Trophoblast cell (in vitro differentiated cells and primary cell): ENCODE measurements at regions not wholly inside any gene's neighbourhood (a gene's known extent, or its start where the extent isn't known, plus 50 kb on each side); places are given as distances from the start of the nearest gene placed in this dataset.

Experiments
- DNase-seq, 2 donors: peaks; one replicate each; pipeline ENCODE4 v3.0.0-alpha.2; 2016
- H2AFZ ChIP-seq: 2 replicates; pipeline ENCODE4 v1.6.1; 2013; ENCODE audit warnings: low read length, moderate library complexity, mild to moderate bottlenecking; ENCODE audit not compliant: insufficient read depth, poor library complexity
- H2AK5ac ChIP-seq: 2 replicates; pipeline ENCODE4 v1.6.1; 2013; ENCODE audit warnings: mild to moderate bottlenecking, low read length
- H2BK120ac ChIP-seq: 2 replicates; pipeline ENCODE4 v1.6.1; 2013; ENCODE audit warnings: low read length, mild to moderate bottlenecking, moderate library complexity; ENCODE audit not compliant: insufficient read depth, poor library complexity
- H2BK12ac ChIP-seq: 2 replicates; pipeline ENCODE4 v1.6.1; 2013; ENCODE audit warnings: mild to moderate bottlenecking, low read length, moderate library complexity
- H2BK5ac ChIP-seq: 2 replicates; pipeline ENCODE4 v1.6.1; 2013; ENCODE audit warnings: low read length, low read depth, moderate library complexity, mild to moderate bottlenecking; ENCODE audit not compliant: poor library complexity
- H3K14ac ChIP-seq: 2 replicates; pipeline ENCODE4 v1.6.1; 2013; ENCODE audit warnings: mild to moderate bottlenecking, low read length
- H3K18ac ChIP-seq: 2 replicates; pipeline ENCODE4 v1.6.1; 2013; ENCODE audit warnings: mild to moderate bottlenecking, low read length
- H3K23ac ChIP-seq: 2 replicates; pipeline ENCODE4 v1.6.1; 2013; ENCODE audit warnings: low read length
- H3K27ac ChIP-seq: 2 replicates; pipeline ENCODE4 v1.5.1; 2013; ENCODE audit warnings: low read depth, mild to moderate bottlenecking, inconsistent platforms, low read length, moderate library complexity
- H3K27me3 ChIP-seq: 2 replicates; pipeline ENCODE4 v1.6.1; 2013; ENCODE audit warnings: inconsistent platforms, mild to moderate bottlenecking, low read length, moderate library complexity; ENCODE audit not compliant: insufficient read depth
- H3K36me3 ChIP-seq, 2 experiments: 1 replicate in 1 of 2; 2 replicates in 1 of 2; pipeline ENCODE4 v1.6.1; 2013; ENCODE audit warnings: low read length in 2 of 2, mild to moderate bottlenecking in 2 of 2, moderate library complexity in 1 of 2; ENCODE audit not compliant: insufficient read depth in 2 of 2, control insufficient read depth in 1 of 2
- H3K4ac ChIP-seq: 2 replicates; pipeline ENCODE4 v1.6.1; 2013; ENCODE audit warnings: low read depth, mild to moderate bottlenecking, low read length, moderate library complexity
- H3K4me1 ChIP-seq, 2 experiments: 1 replicate in 1 of 2; 2 replicates in 1 of 2; pipeline ENCODE4 v1.6.1; 2013; ENCODE audit warnings: low read length in 2 of 2, mild to moderate bottlenecking in 2 of 2, moderate library complexity in 1 of 2; ENCODE audit not compliant: insufficient read depth in 2 of 2, control insufficient read depth in 1 of 2
- H3K4me2 ChIP-seq: 2 replicates; pipeline ENCODE4 v1.6.1; 2013; ENCODE audit warnings: inconsistent platforms, mild to moderate bottlenecking, low read length, moderate library complexity
- H3K4me3 ChIP-seq: 2 replicates; pipeline ENCODE4 v1.5.1; 2013; ENCODE audit warnings: mild to moderate bottlenecking, low read depth, low read length, inconsistent platforms
- H3K79me1 ChIP-seq: one replicate; pipeline ENCODE4 v1.6.1; 2013; ENCODE audit warnings: low read length
- H3K79me2 ChIP-seq: 2 replicates; pipeline ENCODE4 v1.6.1; 2013; ENCODE audit warnings: low read length, mild to moderate bottlenecking; ENCODE audit not compliant: control insufficient read depth, insufficient read depth, poor library complexity
- H3K9ac ChIP-seq: 2 replicates; pipeline ENCODE4 v1.6.1; 2013; ENCODE audit warnings: mild to moderate bottlenecking, low read length
- H3K9me3 ChIP-seq: 2 replicates; pipeline ENCODE4 v1.6.1; 2013; ENCODE audit warnings: low read depth, mild to moderate bottlenecking, control low read depth, inconsistent platforms, low read length; ENCODE audit not compliant: insufficient read depth
- H4K12ac ChIP-seq: 2 replicates; pipeline ENCODE4 v1.6.1; 2013; ENCODE audit warnings: low read depth, mild to moderate bottlenecking, low read length, moderate library complexity
- H4K8ac ChIP-seq: 2 replicates; pipeline ENCODE4 v1.6.1; 2013; ENCODE audit warnings: low read depth, mild to moderate bottlenecking, low read length, moderate library complexity
- H4K91ac ChIP-seq: one replicate; pipeline ENCODE4 v1.6.1; 2013; ENCODE audit warnings: low read depth, mild to moderate bottlenecking, low read length, moderate library complexity
- WGBS: extraction: QIAGEN DNeasy Blood & Tissue Kit; methylation state at CpG from one replicate; pipeline ENCODE4 v1.1.7; 2013; ENCODE audit warnings: missing lambda C conversion rate; ENCODE audit not compliant: insufficient read length, insufficient coverage; ENCODE audit errors: extremely low coverage; 5-methylcytosine and 5-hydroxymethylcytosine counted together

DNA sequence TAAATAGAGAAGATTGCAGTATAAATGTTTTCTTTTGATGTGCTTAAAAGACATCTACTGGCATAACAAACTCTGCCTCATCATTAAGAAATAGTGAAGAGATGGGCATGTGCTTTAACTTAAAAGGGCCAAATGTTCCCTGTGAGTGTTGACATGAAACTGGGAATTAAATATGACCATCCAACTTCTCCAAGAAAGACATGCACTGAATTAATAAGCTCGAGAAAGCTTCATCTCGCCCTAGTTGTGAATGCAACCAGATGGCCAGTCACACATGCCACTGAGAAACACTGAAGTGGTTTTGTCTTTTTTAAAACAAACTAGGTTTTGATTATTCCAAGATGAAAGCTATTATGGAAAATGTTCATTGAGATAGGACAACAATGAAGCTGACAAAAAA, 479.2 kb downstream of the RIT2 start:
- no peak overlapping the region for H4K91ac ChIP-seq
- no peaks in the 10 kb centered on the region for H3K9me3 ChIP-seq

DNA sequence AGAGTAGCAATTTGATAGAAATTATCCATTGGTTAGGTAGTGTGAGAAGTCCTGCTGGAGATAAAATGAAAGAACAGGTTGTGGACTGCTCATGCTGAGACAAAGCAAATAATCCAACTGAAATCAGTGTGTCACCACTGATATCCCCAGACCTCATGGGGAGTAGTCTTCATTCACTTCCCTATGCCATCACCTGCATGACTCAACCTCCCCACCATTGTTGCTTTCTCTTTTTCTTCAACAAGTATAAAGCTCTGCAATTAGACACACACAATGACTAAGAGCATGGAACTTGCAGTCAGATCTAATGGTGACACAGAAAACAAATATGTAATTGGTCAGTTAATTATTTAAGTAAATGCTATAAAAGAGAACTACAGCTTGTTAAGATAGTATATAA, 475.3 kb downstream of the RIT2 start:
- no peak overlapping the region for H3K23ac ChIP-seq
- no peaks in the 10 kb centered on the region for H3K79me1 ChIP-seq
- H3K27ac ChIP-seq, result no peak overlapping the region
- H2BK12ac ChIP-seq, result no peak overlapping the region
- H3K14ac ChIP-seq, result no peak overlapping the region
- H3K9ac ChIP-seq, result no peak overlapping the region
- no peaks in the 10 kb centered on the region for H3K9me3 ChIP-seq
- H2BK120ac ChIP-seq, result no peak overlapping the region
- H3K4ac ChIP-seq, result no peak overlapping the region
- H3K27me3 ChIP-seq, result no peaks in the 10 kb centered on the region
- H3K4me3 ChIP-seq, result no peak overlapping the region
- no peak overlapping the region for H4K91ac ChIP-seq
- H4K8ac ChIP-seq, result no peak overlapping the region
- DNase-seq, result no peak
- no peak overlapping the region for H3K4me2 ChIP-seq
- no peaks in the 10 kb centered on the region for H3K79me2 ChIP-seq
- H2AFZ ChIP-seq, result no peak overlapping the region
- H2AK5ac ChIP-seq, result no peak overlapping the region
- no peak overlapping the region for H4K12ac ChIP-seq
- H3K4me1 ChIP-seq, result no peaks in the 10 kb centered on the region
- H2BK5ac ChIP-seq, result no peak overlapping the region
- no peaks in the 10 kb centered on the region for H3K36me3 ChIP-seq
- no peak overlapping the region for H3K18ac ChIP-seq

More for the DNA sequence above, 479.2 kb downstream of the RIT2 start:
- no peak overlapping the region for H4K8ac ChIP-seq
- no peak overlapping the region for H3K9ac ChIP-seq
- no peak overlapping the region for H2BK5ac ChIP-seq
- H4K12ac ChIP-seq, result no peak overlapping the region
- H3K4ac ChIP-seq, result no peak overlapping the region
- no peak overlapping the region for H3K4me2 ChIP-seq
- H2AFZ ChIP-seq, result no peak overlapping the region
- no peak for DNase-seq
- WGBS, result no CpG with 5 or more reads among the region's 2 CpGs
- H3K4me1 ChIP-seq, result no peaks in the 10 kb centered on the region
- no peak overlapping the region for H3K23ac ChIP-seq
- no peaks in the 10 kb centered on the region for H3K27me3 ChIP-seq
- H3K36me3 ChIP-seq, result no peaks in the 10 kb centered on the region
- H2AK5ac ChIP-seq, result no peak overlapping the region
- H2BK12ac ChIP-seq, result no peak overlapping the region
- no peak overlapping the region for H3K27ac ChIP-seq
- H3K18ac ChIP-seq, result no peak overlapping the region
- H3K79me1 ChIP-seq, result no peaks in the 10 kb centered on the region
- H3K79me2 ChIP-seq, result no peaks in the 10 kb centered on the region
- no peak overlapping the region for H3K4me3 ChIP-seq
- no peak overlapping the region for H3K14ac ChIP-seq
- no peak overlapping the region for H2BK120ac ChIP-seq

DNA sequence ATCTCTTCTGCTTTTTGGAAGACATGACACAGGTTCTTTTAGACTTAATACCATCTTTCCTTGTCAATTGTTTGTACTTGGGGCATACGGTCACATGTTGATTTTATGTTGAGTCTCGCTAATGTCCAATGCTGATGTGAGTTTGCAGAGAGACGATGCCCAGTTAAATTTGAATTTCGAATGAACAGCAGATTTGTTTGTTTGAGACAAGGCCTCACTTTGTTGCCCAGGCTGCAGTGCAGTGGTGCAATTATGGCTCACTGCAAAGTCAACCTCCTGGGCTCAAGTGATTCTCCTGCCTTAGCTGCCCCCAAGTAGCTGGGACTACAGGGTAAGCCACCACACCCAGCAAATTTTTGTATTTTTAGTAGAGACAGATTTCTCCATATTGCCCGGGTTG, 473.5 kb downstream of the RIT2 start:
- H3K79me1 ChIP-seq, result no peaks in the 10 kb centered on the region
- no peak overlapping the region for H3K9ac ChIP-seq
- H2BK12ac ChIP-seq, result no peak overlapping the region
- H4K12ac ChIP-seq, result no peak overlapping the region
- H2BK120ac ChIP-seq, result no peak overlapping the region
- H3K9me3 ChIP-seq, result no peaks in the 10 kb centered on the region
- H3K27ac ChIP-seq, result no peak overlapping the region
- no peak overlapping the region for H2AK5ac ChIP-seq
- H4K8ac ChIP-seq, result no peak overlapping the region
- no CpG with 5 or more reads among the region's 5 CpGs for WGBS
- no peak overlapping the region for H3K4me3 ChIP-seq
- no peaks in the 10 kb centered on the region for H3K79me2 ChIP-seq
- H3K23ac ChIP-seq, result no peak overlapping the region
- DNase-seq, result no peak
- H4K91ac ChIP-seq, result no peak overlapping the region
- no peak overlapping the region for H2AFZ ChIP-seq
- H3K36me3 ChIP-seq, result no peaks in the 10 kb centered on the region
- H3K18ac ChIP-seq, result no peak overlapping the region
- H3K4me2 ChIP-seq, result no peak overlapping the region
- no peak overlapping the region for H2BK5ac ChIP-seq
- no peaks in the 10 kb centered on the region for H3K27me3 ChIP-seq
- no peak overlapping the region for H3K14ac ChIP-seq
- H3K4me1 ChIP-seq, result no peaks in the 10 kb centered on the region
- H3K4ac ChIP-seq, result no peak overlapping the region

GRCh38 chr18:42644729-42645131, 470.8 kb downstream of the RIT2 start:
- H3K27me3 ChIP-seq, result no peaks in the 10 kb centered on the region
- H3K4me1 ChIP-seq, result no peaks in the 10 kb centered on the region
- no peaks in the 10 kb centered on the region for H3K9me3 ChIP-seq
- H2AK5ac ChIP-seq, result no peak overlapping the region
- no CpG with 5 or more reads among the region's 3 CpGs for WGBS
- no peak overlapping the region for H3K18ac ChIP-seq
- no peak overlapping the region for H2AFZ ChIP-seq
- no peak overlapping the region for H3K4me3 ChIP-seq
- no peak overlapping the region for H2BK5ac ChIP-seq
- no peak overlapping the region for H3K4ac ChIP-seq
- no peaks in the 10 kb centered on the region for H3K36me3 ChIP-seq
- H4K12ac ChIP-seq, result no peak overlapping the region
- no peak overlapping the region for H3K4me2 ChIP-seq
- H3K9ac ChIP-seq, result no peak overlapping the region
- DNase-seq, result no peak
- no peak overlapping the region for H2BK12ac ChIP-seq
- no peak overlapping the region for H4K91ac ChIP-seq
- no peaks in the 10 kb centered on the region for H3K79me1 ChIP-seq
- no peak overlapping the region for H4K8ac ChIP-seq
- H3K23ac ChIP-seq, result no peak overlapping the region
- H3K27ac ChIP-seq, result no peak overlapping the region
- no peak overlapping the region for H3K14ac ChIP-seq
- H2BK120ac ChIP-seq, result no peak overlapping the region
- no peaks in the 10 kb centered on the region for H3K79me2 ChIP-seq
